Body of pancreas (tissue), 4 donors: ENCODE measurements at regions not wholly inside any gene's neighbourhood (a gene's known extent, or its start where the extent isn't known, plus 50 kb on each side); places are given as distances from the start of the nearest gene placed in this dataset.

ENCODE experiments used
- ATAC-seq: fragments of 150-250 bp; one replicate; pipeline ENCODE4 v1.9.1; 2016
- DNase-seq, 4 donors: peaks; one replicate each; pipeline ENCODE4 v3.0.0-alpha.2; 2019
- H3K27ac ChIP-seq, 4 donors: fragments of 200-600 bp; sonication (generic); 1 replicate in 3 of 4; 2 replicates in 1 of 4; pipeline versions ENCODE4 v1.5.1 to v1.6.1; 2016 to 2019; ENCODE audit warnings: mild to moderate bottlenecking in 1 of 4, mixed read lengths in 1 of 4, moderate library complexity in 1 of 4
- H3K27me3 ChIP-seq, 2 donors: fragments of 200-600 bp; sonication (generic); one replicate each; pipeline ENCODE4 v1.6.0; 2016; ENCODE audit warnings: mild to moderate bottlenecking in 1 of 2
- H3K36me3 ChIP-seq, 2 donors: fragments of 200-600 bp; sonication (generic); replicated peaks in 1 of 2; 2 replicates each; pipeline ENCODE4 v1.5.1; 2016; ENCODE audit warnings: low read depth in 2 of 2; ENCODE audit not compliant: insufficient read depth in 1 of 2
- H3K4me1 ChIP-seq: fragments of 200-600 bp; sonication (generic); one replicate; pipeline ENCODE4 v1.6.0; 2016
- H3K4me3 ChIP-seq, 2 donors: fragments of 200-600 bp; sonication (generic); 1 replicate in 1 of 2; 2 replicates in 1 of 2; pipeline ENCODE4 v1.5.1; 2016 to 2019
- H3K9me3 ChIP-seq, 3 donors: fragments of 200-600 bp; sonication (generic); 1 replicate in 2 of 3; 2 replicates in 1 of 3; pipeline ENCODE4 v1.5.1; 2016
- POLR2A ChIP-seq, 3 donors: fragments of 450-650 bp; IDR thresholded peaks; one replicate each; pipeline ENCODE4 v1.6.1; 2016; ENCODE audit warnings: antibody characterized with exemption in 3 of 3, mild to moderate bottlenecking in 2 of 3
- WGBS, 2 donors: methylation state at CpG; one replicate each; pipeline ENCODE4 v1.1.5; 2017; 5-methylcytosine and 5-hydroxymethylcytosine counted together
- intact Hi-C: fragments of 100-400 bp; cut with DNase I; formaldehyde crosslinking; loops from one replicate; pipeline ENCODE4 v1.15.1; 2023
- TF ChIP-seq, protein P1 (sequence below), 7 experiments: fragments of 450-650 bp in 4 of 7; fragments of 200-600 bp in 3 of 7; sonication (generic) in 3 of 7; IDR thresholded peaks; one replicate each; pipeline ENCODE4 v1.5.1; 2016 to 2019; ENCODE audit warnings: antibody characterized with exemption in 7 of 7

DNA sequence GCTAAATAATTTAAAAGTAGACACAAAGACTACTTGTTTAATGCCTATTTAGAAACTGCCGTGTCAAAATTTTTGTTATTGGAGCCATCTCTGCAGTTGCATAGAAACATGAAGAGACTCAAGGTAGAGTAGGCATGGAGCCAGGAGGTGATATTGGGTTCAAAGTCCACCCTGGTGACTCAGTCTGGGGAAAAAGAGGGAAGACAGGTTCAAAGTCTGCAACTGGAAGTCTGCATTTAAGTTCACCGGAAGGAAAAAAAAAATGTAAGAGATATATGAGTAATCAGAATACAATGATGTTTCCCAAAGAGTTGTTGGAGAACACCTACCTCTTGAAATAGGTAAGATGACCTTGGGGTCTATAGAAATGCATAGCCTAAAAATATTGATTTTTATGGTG is 67.4 kb upstream of the QRFPR start:
- 17 to 27% methylated on average over 2 of the region's 2 CpGs for WGBS, 2 donors
- Histone ChIP-seq H3K27ac (no peak overlapping the region), H3K4me3 (no peak overlapping the region), H3K36me3 (no peaks in the 10 kb centered on the region), H3K4me1 (peaks cover 8% of the 10 kb centered on the region), H3K9me3 (no peaks in the 10 kb centered on the region), H3K27me3 (no peaks in the 10 kb centered on the region)
- intact Hi-C loops = no loop called here
- TF ChIP-seq POLR2A (IDR thresholded peaks at IDR 0.05) = no peak
- TF ChIP-seq, protein P1, sequence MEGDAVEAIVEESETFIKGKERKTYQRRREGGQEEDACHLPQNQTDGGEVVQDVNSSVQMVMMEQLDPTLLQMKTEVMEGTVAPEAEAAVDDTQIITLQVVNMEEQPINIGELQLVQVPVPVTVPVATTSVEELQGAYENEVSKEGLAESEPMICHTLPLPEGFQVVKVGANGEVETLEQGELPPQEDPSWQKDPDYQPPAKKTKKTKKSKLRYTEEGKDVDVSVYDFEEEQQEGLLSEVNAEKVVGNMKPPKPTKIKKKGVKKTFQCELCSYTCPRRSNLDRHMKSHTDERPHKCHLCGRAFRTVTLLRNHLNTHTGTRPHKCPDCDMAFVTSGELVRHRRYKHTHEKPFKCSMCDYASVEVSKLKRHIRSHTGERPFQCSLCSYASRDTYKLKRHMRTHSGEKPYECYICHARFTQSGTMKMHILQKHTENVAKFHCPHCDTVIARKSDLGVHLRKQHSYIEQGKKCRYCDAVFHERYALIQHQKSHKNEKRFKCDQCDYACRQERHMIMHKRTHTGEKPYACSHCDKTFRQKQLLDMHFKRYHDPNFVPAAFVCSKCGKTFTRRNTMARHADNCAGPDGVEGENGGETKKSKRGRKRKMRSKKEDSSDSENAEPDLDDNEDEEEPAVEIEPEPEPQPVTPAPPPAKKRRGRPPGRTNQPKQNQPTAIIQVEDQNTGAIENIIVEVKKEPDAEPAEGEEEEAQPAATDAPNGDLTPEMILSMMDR (IDR thresholded peaks at IDR 0.05) = no peak
- peak; percentile 98 for ATAC-seq
- DNase-seq = peak; percentile 73 to 81 (median 76)

DNA sequence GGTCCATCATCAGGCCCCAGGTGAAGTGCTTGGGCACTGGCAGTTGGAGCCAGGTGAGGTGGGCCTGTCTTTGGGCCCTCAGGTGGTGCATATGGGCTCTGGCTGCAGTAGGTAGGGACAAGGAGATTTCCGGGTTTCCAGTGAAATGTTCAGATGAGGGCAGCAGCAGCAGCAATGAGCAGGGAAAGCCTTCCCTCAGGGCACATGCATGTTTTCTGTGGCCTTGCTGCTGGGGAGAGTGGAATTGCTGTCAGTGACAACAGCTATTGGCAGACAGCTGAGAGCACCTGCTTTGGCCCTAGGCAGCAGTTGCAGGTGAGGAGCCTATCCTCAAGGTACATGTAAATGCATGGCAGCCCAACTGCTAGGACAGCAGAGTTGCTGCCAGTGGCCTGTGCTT is 58.9 kb upstream of the QRFPR start:
- no peak for DNase-seq
- WGBS, 2 donors = 70% methylated on average over 1 of the region's 1 CpG; no CpG with 5 or more reads in 1 of the 2 donors
- Histone ChIP-seq H3K4me1 (no peaks in the 10 kb centered on the region), H3K27ac (no peak overlapping the region), H3K4me3 (no peak overlapping the region), H3K36me3 (no peaks in the 10 kb centered on the region), H3K9me3 (peaks cover 0 to 8% (median 0%) of the 10 kb centered on the region in 3 donors), H3K27me3 (no peaks in the 10 kb centered on the region)
- intact Hi-C loops = no loop called here
- ATAC-seq = no peak
- no peak for TF ChIP-seq POLR2A (IDR thresholded peaks at IDR 0.05)
- TF ChIP-seq, protein P1 (IDR thresholded peaks at IDR 0.05) = no peak
